Neural progenitor cell (in vitro differentiated cells): ENCODE measurements at regions not wholly inside any gene's neighbourhood (a gene's known extent, or its start where the extent isn't known, plus 50 kb on each side); places are given as distances from the start of the nearest gene placed in this dataset.
A peak's percentile ranks its signal among the peaks of the same experiment; 100 is the strongest.

ENCODE experiments used
- CTCF ChIP-seq: fragments of 200-600 bp; sonication (generic); IDR thresholded peaks from 2 replicates; pipeline ENCODE4 v1.5.1; 2017; ENCODE audit warnings: antibody characterized with exemption, mild to moderate bottlenecking
- EZH2 ChIP-seq: fragments of 200-600 bp; sonication (generic); IDR thresholded peaks from 2 replicates; pipeline ENCODE4 v1.6.1; 2017; ENCODE audit warnings: antibody characterized with exemption, mild to moderate bottlenecking, moderate library complexity

- TF ChIP-seq CTCF (no peak), EZH2 (peak; percentile 70)
Observed at GRCh38 chr5:88659529-88660263, 223.3 kb downstream of the MEF2C start.
